ENCODE measurements at regions not wholly inside any gene's neighbourhood (a gene's known extent, or its start where the extent isn't known, plus 50 kb on each side); places are given as distances from the start of the nearest gene placed in this dataset.

DNA sequence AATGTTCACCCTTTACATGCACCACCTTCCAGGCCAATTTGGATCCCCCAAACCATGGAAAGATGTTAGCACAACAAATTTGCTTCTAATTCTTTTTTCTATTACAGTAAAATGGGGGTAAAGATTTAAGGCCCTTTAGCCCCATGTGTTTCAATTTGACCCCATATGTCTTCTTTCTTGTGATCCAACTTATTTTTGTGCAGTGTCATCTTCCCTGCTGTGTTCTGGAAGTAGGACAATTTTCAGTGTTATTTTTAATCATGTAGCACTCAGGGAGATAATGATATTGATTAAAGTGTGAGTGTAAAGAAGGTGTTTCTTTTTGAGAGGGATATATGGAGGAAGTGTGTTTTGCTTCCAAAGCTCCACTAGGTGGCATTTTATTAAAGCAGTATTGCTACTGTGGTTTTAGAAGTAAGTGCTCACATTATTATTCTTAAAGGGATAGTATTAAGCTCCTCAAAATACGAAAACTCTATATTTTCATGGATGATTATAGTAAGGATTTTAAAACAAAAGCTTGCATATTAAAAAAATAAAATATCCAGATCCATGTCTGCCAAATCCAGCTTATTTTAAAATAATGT, 118.7 kb upstream of the ATP10B start:
- in situ Hi-C loops (cut with MboI; ENCODE audit: low pct_unique_long_range_greater_than_20kb, low sequenced_read_pairs), result no loop called here
- DNase-seq, result peak; percentile 16

DNA sequence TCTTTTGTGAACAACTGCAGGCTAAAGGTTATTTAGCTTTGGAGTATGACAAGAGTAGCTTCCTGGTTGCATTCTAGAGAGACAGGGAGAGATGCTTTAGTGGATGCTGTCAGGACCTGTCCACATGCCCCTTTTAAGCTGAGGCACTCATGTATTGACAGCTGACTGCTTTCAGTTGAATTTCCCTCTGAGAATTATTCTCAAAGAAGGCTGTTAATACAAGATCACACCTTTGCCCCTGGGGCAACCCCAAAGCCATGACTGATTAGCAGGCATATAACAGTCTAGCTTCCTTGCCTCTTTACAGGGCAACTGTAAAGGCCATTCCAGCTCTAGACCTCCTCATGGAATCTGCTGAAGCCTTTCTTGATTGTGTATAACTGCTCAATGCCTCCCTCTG, 117.6 kb upstream of the ATP10B start:
- in situ Hi-C loops (cut with MboI; ENCODE audit: low pct_unique_long_range_greater_than_20kb, low sequenced_read_pairs), result no loop called here

GRCh38 chr5:160968480-160968879, 116.5 kb upstream of the ATP10B start:
- in situ Hi-C loops (cut with MboI; ENCODE audit: low pct_unique_long_range_greater_than_20kb, low sequenced_read_pairs), result no loop called here
- DNase-seq, result no peak

More for the DNA sequence above, 117.6 kb upstream of the ATP10B start:
- no peak for DNase-seq

DNA sequence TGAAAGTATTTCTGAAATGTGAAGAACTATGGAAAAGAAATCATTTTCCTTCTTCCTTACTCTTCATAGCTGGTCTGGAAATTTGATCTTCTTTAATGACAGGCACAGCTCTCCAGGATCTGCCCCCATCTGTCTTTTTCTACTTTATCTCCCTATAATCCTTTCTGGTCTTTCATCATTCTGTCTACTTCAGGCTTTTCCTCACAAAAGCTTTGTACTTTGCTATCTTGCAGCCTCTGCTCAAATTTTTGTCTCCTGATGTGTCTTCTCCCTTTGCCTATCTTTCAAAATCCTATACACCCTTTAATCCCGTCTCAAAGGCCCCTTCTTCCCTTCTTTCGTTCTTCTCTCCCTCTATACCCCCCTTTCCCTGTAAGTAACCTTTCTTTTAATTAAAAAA, 114.9 kb upstream of the ATP10B start:
- no peak for DNase-seq
- in situ Hi-C loops (cut with MboI; ENCODE audit: low pct_unique_long_range_greater_than_20kb, low sequenced_read_pairs), result no loop called here

DNA sequence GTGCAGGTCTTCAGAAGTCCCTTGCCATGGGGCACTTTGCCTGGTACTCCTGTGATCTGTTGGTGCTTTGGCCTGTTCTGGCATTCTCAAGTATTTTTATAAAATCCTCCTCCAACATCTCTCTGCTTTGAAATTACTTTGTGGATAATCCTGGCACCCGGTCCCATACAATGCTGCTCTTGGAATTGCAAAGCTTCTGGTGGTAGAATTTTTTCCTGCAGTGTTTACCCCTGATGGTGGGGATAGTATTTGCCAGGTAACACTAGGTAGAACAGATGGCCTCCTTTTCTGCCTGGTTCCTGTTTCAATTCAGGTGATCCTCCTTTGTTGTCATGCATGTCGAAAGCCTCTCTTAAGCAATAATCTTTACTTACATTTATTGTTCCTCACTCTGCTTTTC, 109.8 kb upstream of the ATP10B start:
- in situ Hi-C loops (cut with MboI; ENCODE audit: low pct_unique_long_range_greater_than_20kb, low sequenced_read_pairs), result no loop called here
- no peak for DNase-seq

- DNase-seq, result no peak
- in situ Hi-C loops (cut with MboI; ENCODE audit: low pct_unique_long_range_greater_than_20kb, low sequenced_read_pairs), result no loop called here
Observed at GRCh38 chr5:160961038-160961437, 109.0 kb upstream of the ATP10B start.

- no peak for DNase-seq
- in situ Hi-C loops (cut with MboI; ENCODE audit: low pct_unique_long_range_greater_than_20kb, low sequenced_read_pairs), result no loop called here
Observed at GRCh38 chr5:160960592-160960991, 108.6 kb upstream of the ATP10B start.

DNA sequence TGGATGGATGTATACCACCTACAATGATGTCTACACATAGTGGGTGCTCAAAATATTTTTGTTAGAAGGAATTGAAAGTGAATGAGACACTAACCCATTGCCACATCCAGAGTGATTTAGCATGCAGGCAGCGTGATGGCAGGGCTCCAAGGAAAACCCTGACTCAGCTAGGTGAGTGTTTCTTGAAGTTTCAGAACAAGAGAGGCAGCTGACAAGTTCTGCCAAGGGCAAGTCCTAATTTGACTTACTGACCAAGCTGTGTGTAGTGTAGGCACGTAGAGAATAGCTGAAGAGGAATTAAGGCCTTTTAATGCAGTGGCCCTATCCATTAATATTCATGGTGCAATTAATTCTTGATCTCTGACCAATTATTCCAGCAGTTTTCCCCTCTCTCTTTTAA, 107.8 kb upstream of the ATP10B start:
- in situ Hi-C loops (cut with MboI; ENCODE audit: low pct_unique_long_range_greater_than_20kb, low sequenced_read_pairs), result no loop called here
- no peak for DNase-seq

- in situ Hi-C loops (cut with MboI; ENCODE audit: low pct_unique_long_range_greater_than_20kb, low sequenced_read_pairs), result no loop called here
- DNase-seq, result no peak
Observed at GRCh38 chr5:160957312-160957861, 105.4 kb upstream of the ATP10B start.

- in situ Hi-C loops (cut with MboI; ENCODE audit: low pct_unique_long_range_greater_than_20kb, low sequenced_read_pairs), result no loop called here
- DNase-seq, result no peak
Observed at GRCh38 chr5:160956051-160956450, 104.0 kb upstream of the ATP10B start.

DNA sequence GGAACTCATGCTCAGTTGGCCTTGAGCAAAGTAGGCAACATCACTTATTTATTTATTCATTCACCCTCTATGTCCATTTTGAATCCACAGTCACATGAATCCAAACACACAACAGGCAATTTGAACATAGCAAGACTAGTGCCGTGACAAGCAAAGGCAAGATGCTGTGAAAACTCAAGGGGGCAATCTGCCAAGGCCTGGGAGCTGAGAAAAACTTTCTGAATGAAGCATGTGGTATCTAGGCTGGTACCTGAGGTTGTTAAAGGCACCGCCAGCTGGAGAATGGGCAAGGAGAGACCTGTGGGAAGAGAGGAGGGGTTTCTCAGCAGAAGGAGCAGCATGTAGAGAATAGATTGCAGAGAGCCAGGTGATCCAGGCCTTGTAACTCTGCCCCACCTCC, 98.3 kb upstream of the ATP10B start:
- no peak for DNase-seq
- in situ Hi-C loops (cut with MboI; ENCODE audit: low pct_unique_long_range_greater_than_20kb, low sequenced_read_pairs), result no loop called here

DNA sequence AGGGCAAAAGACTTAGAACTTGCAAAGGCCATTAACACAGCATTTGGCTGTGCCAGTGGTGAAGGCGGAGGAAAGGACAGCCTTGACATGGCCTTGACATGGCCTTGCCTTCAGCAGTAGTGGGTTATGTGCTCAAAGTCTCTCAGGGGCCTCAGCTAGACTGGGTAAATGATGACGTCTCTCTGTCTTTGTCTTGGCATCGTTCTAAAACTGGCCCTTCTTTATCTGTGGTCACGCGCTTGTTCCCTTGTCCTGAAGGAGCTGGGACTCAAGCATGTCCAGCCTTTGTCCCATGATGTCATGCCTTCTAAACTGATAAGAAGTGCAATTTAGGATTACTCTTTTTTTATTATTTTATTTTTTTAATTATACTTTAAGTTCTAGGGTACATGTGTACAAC, 88.7 kb upstream of the ATP10B start:
- in situ Hi-C loops (cut with MboI; ENCODE audit: low pct_unique_long_range_greater_than_20kb, low sequenced_read_pairs), result no loop called here
- no peak for DNase-seq

DNA sequence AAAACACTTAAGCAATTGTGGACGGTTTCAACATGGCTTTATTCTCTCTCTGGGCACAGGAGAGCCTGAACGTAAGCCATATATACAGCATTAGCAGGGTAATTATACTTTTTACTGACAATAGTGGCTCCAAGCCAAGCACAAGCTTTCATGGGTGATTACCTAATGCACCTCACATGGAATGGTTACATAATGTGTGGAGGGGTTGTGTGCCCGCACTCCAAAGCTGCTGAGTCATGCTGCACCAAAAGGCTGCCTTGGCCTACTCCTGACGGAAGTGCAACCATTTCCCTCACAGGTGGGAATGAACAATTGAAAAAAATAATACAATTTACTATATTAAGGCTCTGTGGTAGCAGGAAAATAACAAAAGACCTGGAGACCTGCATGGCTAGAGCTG, 86.5 kb upstream of the ATP10B start:
- in situ Hi-C loops (cut with MboI; ENCODE audit: low pct_unique_long_range_greater_than_20kb, low sequenced_read_pairs), result no loop called here
- peak; percentile 16 for DNase-seq

- DNase-seq, result no peak
- in situ Hi-C loops (cut with MboI; ENCODE audit: low pct_unique_long_range_greater_than_20kb, low sequenced_read_pairs), result no loop called here
Observed at GRCh38 chr5:160937570-160937969, 85.6 kb upstream of the ATP10B start.

DNA sequence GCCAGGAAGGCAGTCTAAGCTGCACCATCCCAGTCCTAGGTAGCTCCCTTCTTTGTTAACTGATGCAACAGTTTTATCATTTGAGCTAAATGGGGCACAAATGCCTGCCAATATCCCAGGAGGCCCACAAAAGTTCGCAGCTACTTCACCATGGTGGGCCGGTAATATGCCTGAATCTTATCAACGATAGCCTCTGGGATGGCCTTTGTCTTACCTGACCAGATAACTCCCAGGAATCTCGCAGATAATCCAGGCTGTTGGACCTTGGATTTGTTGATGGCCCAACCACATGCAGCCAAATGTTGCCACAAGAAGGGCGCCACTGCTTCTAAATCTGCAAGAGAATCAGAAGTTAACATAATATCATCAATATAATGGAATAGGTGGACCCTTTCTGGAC, 83.8 kb upstream of the ATP10B start:
- in situ Hi-C loops (cut with MboI; ENCODE audit: low pct_unique_long_range_greater_than_20kb, low sequenced_read_pairs), result no loop called here
- no peak for DNase-seq

DNA sequence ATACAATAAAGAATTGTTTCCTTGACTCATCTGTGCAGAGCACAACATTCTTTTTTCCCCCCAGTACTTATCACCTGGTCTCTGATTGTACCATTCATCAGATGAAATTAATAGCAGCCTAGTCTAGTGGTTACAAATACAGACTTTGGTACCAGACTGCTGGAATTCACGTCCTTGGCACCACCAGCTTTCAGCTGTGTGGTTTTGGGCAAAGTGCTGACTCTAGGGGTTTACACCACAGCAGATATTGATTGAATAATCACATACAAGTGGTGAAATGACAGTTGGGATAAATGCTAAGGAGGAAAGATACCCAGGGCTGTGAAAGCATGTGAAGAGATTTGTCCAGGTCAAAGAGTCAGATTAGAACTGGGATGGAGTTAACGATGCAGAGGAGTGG, 79.3 kb upstream of the ATP10B start:
- in situ Hi-C loops (cut with MboI; ENCODE audit: low pct_unique_long_range_greater_than_20kb, low sequenced_read_pairs), result no loop called here

DNA sequence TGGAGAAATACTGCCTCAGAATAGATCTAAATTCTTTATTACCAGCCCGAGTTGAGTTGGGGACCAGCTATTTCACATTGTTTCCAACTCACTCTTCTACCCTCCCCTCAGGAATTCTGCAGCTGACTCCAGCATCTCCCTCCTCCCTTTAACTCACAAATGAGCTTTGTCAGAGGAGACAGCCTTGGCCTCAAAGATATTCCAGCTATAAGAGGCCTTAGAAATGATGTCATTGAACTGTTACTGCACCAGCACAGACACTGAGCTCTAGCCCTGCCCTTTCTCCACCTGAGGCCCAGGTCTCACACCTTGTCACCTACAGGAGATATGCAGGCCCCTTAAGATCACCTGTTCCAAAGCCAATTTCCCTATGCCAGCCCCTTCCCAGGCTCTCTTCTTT, 78.4 kb upstream of the ATP10B start:
- in situ Hi-C loops (cut with MboI; ENCODE audit: low pct_unique_long_range_greater_than_20kb, low sequenced_read_pairs), result no loop called here
- no peak for DNase-seq

More for the DNA sequence above, 79.3 kb upstream of the ATP10B start:
- DNase-seq, result no peak

GRCh38 chr5:160929906-160930305, 77.9 kb upstream of the ATP10B start:
- in situ Hi-C loops (cut with MboI; ENCODE audit: low pct_unique_long_range_greater_than_20kb, low sequenced_read_pairs), result no loop called here
- no peak for DNase-seq

GRCh38 chr5:160929360-160929759, 77.3 kb upstream of the ATP10B start:
- no peak for DNase-seq
- in situ Hi-C loops (cut with MboI; ENCODE audit: low pct_unique_long_range_greater_than_20kb, low sequenced_read_pairs), result no loop called here

GRCh38 chr5:160926428-160926827, 74.4 kb upstream of the ATP10B start:
- DNase-seq, result peak; percentile 13
- in situ Hi-C loops (cut with MboI; ENCODE audit: low pct_unique_long_range_greater_than_20kb, low sequenced_read_pairs), result no loop called here

DNA sequence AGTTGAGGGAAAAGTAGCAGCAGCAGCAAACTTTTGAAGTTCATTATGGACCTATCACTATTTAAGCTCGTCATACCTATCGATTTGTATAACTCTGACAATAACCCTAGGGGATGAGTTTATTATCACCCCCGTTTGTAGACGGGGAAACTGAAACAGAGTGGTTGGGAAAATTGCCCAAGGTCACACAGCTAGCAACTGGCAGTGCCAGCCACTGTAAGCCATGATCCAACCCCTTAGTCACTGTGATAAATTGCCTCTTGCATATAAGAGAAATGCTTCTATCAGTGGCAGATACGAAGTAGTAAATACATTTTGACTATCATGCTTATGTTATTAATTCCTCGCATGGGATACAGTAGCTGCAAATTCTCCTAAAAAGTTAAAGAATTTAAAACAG, 73.3 kb upstream of the ATP10B start:
- in situ Hi-C loops (cut with MboI; ENCODE audit: low pct_unique_long_range_greater_than_20kb, low sequenced_read_pairs), result no loop called here
- DNase-seq, result no peak

Measured in KBM-7 (cell line).